Esophagus squamous epithelium (tissue), 5 donors: ENCODE measurements at regions not wholly inside any gene's neighbourhood (a gene's known extent, or its start where the extent isn't known, plus 50 kb on each side); places are given as distances from the start of the nearest gene placed in this dataset.

Source experiments
- DNase-seq: peaks from one replicate; lab custom pipeline; 2025; lab: John Stamatoyannopoulos, UW
- H3K27ac ChIP-seq, 4 donors: fragments of 200-600 bp; sonication (generic); one replicate each; pipeline ENCODE4 v1.5.1; 2016 to 2019; ENCODE audit warnings: mild to moderate bottlenecking in 1 of 4
- H3K27me3 ChIP-seq, 4 donors: fragments of 200-600 bp; sonication (generic); 1 replicate in 3 of 4; 2 replicates in 1 of 4; pipeline versions ENCODE4 v1.5.1 to v1.6.0; 2017 to 2021; ENCODE audit warnings: antibody characterized with exemption in 1 of 4
- H3K36me3 ChIP-seq, 3 donors: fragments of 200-600 bp; sonication (generic); one replicate each; pipeline ENCODE4 v1.5.1; 2016 to 2019
- H3K4me1 ChIP-seq, 3 donors: fragments of 200-600 bp; sonication (generic); one replicate each; pipeline ENCODE4 v1.5.1; 2017 to 2019
- H3K4me3 ChIP-seq, 4 donors: fragments of 200-600 bp; sonication (generic); 1 replicate in 3 of 4; 2 replicates in 1 of 4; pipeline ENCODE4 v1.5.1; 2016 to 2019; ENCODE audit warnings: mild to moderate bottlenecking in 2 of 4, moderate library complexity in 1 of 4
- H3K9me3 ChIP-seq, 3 donors: fragments of 200-600 bp; sonication (generic); one replicate each; pipeline ENCODE4 v1.5.1; 2016 to 2019
- CTCF ChIP-seq, 6 experiments: fragments of 450-650 bp in 4 of 6; fragments of 200-600 bp in 2 of 6; sonication (generic) in 2 of 6; IDR thresholded peaks; one replicate each; pipeline ENCODE4 v1.5.1; 2016 to 2019; ENCODE audit warnings: antibody characterized with exemption in 6 of 6, mild to moderate bottlenecking in 4 of 6, moderate library complexity in 4 of 6
- POLR2A ChIP-seq, 4 donors: fragments of 450-650 bp; IDR thresholded peaks; one replicate each; pipeline ENCODE4 v1.6.1; 2017; ENCODE audit warnings: antibody characterized with exemption in 4 of 4, mild to moderate bottlenecking in 4 of 4, moderate library complexity in 3 of 4
- WGBS, 2 donors: methylation state at CpG; one replicate each; pipeline ENCODE4 v1.1.5; 2018; 5-methylcytosine and 5-hydroxymethylcytosine counted together
- intact Hi-C: fragments of 100-400 bp; cut with DNase I; formaldehyde crosslinking; loops from one replicate; pipeline ENCODE4 v1.15.0; 2022
- donor health status: DM: yes; HTN: yes; CAD: no.

DNA sequence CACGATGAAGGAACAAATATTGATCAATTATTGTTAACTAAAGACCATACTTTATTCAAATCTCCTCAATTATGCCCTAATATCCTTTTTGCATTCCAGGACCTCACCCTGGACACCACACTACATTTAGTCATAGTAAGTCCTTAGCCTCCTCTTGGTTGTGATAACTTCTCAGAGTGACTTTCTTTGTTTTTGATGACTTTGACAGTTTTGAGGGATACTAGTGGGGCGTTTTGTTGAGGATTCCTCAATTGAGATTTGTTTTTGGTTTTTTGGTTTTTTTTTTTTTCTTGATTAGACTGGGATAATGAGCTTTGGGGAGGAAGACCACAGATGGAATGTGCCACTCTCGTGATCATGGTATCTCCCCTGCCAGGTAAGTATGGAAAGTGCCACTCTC is 105.5 kb downstream of the SOX9 start:
- Histone ChIP-seq H3K4me3 (no peak overlapping the region), H3K27ac (no peak overlapping the region), H3K9me3 (no peaks in the 10 kb centered on the region), H3K36me3 (no peaks in the 10 kb centered on the region), H3K27me3 (peaks cover 0 to 18% (median 0%) of the 10 kb centered on the region in 4 donors), H3K4me1 (no peaks in the 10 kb centered on the region)
- no peak for TF ChIP-seq POLR2A (IDR thresholded peaks at IDR 0.05)
- no peak for TF ChIP-seq CTCF (IDR thresholded peaks at IDR 0.05)
- intact Hi-C loops = no loop called here
- 73 to 84% methylated on average over 3 of the region's 3 CpGs for WGBS, 2 donors
- no peak for DNase-seq

DNA sequence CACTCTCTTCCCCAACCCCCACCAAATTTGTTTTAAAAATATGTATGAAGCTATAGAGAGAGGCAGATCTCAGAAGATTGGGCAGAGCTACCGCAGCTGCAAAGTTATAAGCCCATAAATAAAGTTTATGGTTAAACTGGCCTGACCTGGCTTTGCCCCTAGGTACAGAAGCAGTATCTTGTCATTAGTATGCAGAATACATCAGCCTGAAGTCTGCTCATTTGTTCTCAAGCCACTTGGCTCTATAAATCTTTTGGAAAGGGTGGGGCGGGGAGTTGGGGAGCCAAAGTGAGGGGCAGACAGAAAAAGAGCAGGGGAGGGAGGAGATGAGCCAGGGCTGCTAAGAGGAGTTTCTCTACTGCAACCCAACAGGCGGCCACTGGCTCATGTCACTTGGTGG is 113.2 kb downstream of the SOX9 start:
- H3K36me3 ChIP-seq = no peaks in the 10 kb centered on the region
- TF ChIP-seq CTCF (IDR thresholded peaks at IDR 0.05) (no peak), POLR2A (IDR thresholded peaks at IDR 0.05) (no peak)
- DNase-seq = no peak
- 54 to 77% methylated on average over 3 of the region's 3 CpGs for WGBS, 2 donors
- intact Hi-C loops = no loop called here
- peaks cover 0 to 32% (median 0%) of the 10 kb centered on the region in 4 donors for H3K27me3 ChIP-seq
- H3K4me3 ChIP-seq = no peak overlapping the region
- no peaks in the 10 kb centered on the region for H3K9me3 ChIP-seq
- H3K27ac ChIP-seq = no peak overlapping the region
- H3K4me1 ChIP-seq = no peaks in the 10 kb centered on the region

GRCh38 chr17:72234985-72235384 is 114.2 kb downstream of the SOX9 start:
- H3K36me3 ChIP-seq = no peaks in the 10 kb centered on the region
- H3K27ac ChIP-seq = no peak overlapping the region
- intact Hi-C loops = no loop called here
- no peak for DNase-seq
- peaks cover 0 to 32% (median 0%) of the 10 kb centered on the region in 4 donors for H3K27me3 ChIP-seq
- no peaks in the 10 kb centered on the region for H3K9me3 ChIP-seq
- no peak overlapping the region for H3K4me3 ChIP-seq
- WGBS, 2 donors = 60 to 76% methylated on average over 1 to 5 of the region's 5 CpGs
- no peak for TF ChIP-seq POLR2A (IDR thresholded peaks at IDR 0.05)
- TF ChIP-seq CTCF (IDR thresholded peaks at IDR 0.05) = no peak
- no peaks in the 10 kb centered on the region for H3K4me1 ChIP-seq

GRCh38 chr17:72236980-72237633 is 116.3 kb downstream of the SOX9 start:
- Histone ChIP-seq H3K27me3 (peaks cover 0 to 32% (median 0%) of the 10 kb centered on the region in 4 donors), H3K9me3 (no peaks in the 10 kb centered on the region), H3K4me3 (no peak overlapping the region), H3K27ac (no peak overlapping the region), H3K36me3 (no peaks in the 10 kb centered on the region), H3K4me1 (no peaks in the 10 kb centered on the region)
- no peak for TF ChIP-seq POLR2A (IDR thresholded peaks at IDR 0.05)
- no peak for TF ChIP-seq CTCF (IDR thresholded peaks at IDR 0.05)
- intact Hi-C loops = no loop called here
- no peak for DNase-seq
- 44 to 55% methylated on average over 13 of the region's 13 CpGs for WGBS, 2 donors

DNA sequence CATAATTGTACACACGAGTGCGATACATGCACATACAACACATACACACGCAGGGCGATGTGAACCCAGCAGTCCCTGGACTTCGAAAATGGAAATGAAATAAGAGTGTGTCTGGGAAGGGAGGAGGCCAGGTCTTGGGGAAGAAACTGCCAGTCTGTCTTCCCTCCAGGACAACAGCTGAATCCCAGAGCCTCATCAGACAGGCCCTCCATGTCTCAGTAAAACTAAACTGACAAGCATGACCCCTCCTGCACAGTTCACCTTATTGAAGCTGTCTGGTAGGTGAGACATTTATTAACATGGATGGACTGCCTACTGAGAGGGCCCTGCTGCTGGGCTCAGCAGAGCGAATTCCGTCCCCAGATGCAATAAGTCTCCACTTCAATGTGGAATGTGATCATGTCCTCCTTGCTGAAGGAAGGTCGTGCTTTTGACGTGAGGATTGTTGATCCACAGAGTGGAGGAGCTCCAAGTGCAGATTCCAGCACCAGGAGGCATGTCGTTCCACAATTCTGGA is 117.4 kb downstream of the SOX9 start:
- Histone ChIP-seq H3K4me1 (no peaks in the 10 kb centered on the region), H3K36me3 (no peaks in the 10 kb centered on the region), H3K27ac (no peak overlapping the region), H3K27me3 (peaks cover 0 to 32% (median 0%) of the 10 kb centered on the region in 4 donors), H3K9me3 (no peaks in the 10 kb centered on the region), H3K4me3 (no peak overlapping the region)
- 80 to 83% methylated on average over 8 to 10 of the region's 10 CpGs for WGBS, 2 donors
- intact Hi-C loops = no loop called here
- no peak for DNase-seq
- no peak for TF ChIP-seq CTCF (IDR thresholded peaks at IDR 0.05)
- TF ChIP-seq POLR2A (IDR thresholded peaks at IDR 0.05) = no peak
